A549 (cell line): ENCODE measurements at regions not wholly inside any gene's neighbourhood (a gene's known extent, or its start where the extent isn't known, plus 50 kb on each side); places are given as distances from the start of the nearest gene placed in this dataset.

Experiments used
- CEBPB ChIP-seq, 2 experiments: fragments of >200 bp in 1 of 2; sonication (Bioruptor Twin) in 1 of 2; formaldehyde crosslinking in 1 of 2; IDR thresholded peaks; 2 replicates each; pipeline ENCODE4 v1.6.1; 2012 to 2016
- CHD2 ChIP-seq: fragments of 150-350 bp; IDR thresholded peaks from 2 replicates; pipeline ENCODE4 v1.6.1; 2014; ENCODE audit warnings: low read length; ENCODE audit not compliant: partially characterized antibody
- EP300 ChIP-seq, 2 experiments: fragments of >200 bp; sonication (Bioruptor Twin); formaldehyde crosslinking; IDR thresholded peaks; 2 replicates in 1 of 2; 3 replicates in 1 of 2; pipeline ENCODE4 v1.6.1; 2016 to 2017
- GATA3 ChIP-seq: IDR thresholded peaks from 2 replicates; pipeline ENCODE4 v1.6.1; 2012; ENCODE audit warnings: borderline replicate concordance
- HOXA7 ChIP-seq: fragments of 250-450 bp; sonication (Bioruptor Pico); IDR thresholded peaks from 2 replicates; pipeline ENCODE4 v1.5.0; 2020; ENCODE audit warnings: mild to moderate bottlenecking, moderate library complexity
- JUN ChIP-seq, 2 experiments: fragments of >200 bp; sonication (Bioruptor Twin); formaldehyde crosslinking; IDR thresholded peaks; 2 replicates in 1 of 2; 3 replicates in 1 of 2; pipeline ENCODE4 v1.6.1; 2016 to 2017
- NR3C1 ChIP-seq: fragments of >200 bp; sonication (Bioruptor Twin); formaldehyde crosslinking; IDR thresholded peaks from 3 replicates; pipeline ENCODE4 v1.6.1; 2017
- POLR2A ChIP-seq: IDR thresholded peaks from 2 replicates; pipeline ENCODE4 v1.6.1; 2012; ENCODE audit warnings: mild to moderate bottlenecking, low read length
- RAD21 ChIP-seq, 2 experiments: fragments of >200 bp in 1 of 2; sonication (Bioruptor Twin) in 1 of 2; formaldehyde crosslinking in 1 of 2; IDR thresholded peaks in 1 of 2; conservative IDR thresholded peaks in 1 of 2; 2 replicates in 1 of 2; 3 replicates in 1 of 2; pipeline ENCODE4 v1.6.1; 2012 to 2018; ENCODE audit warnings: inconsistent platforms in 1 of 2
- TF ChIP-seq, protein P1 (sequence below): fragments of >200 bp; sonication (Bioruptor Twin); formaldehyde crosslinking; IDR thresholded peaks from 3 replicates; pipeline ENCODE4 v1.5.1; 2016
- TF ChIP-seq, protein P2 (sequence below): IDR thresholded peaks from 2 replicates; pipeline ENCODE4 v1.6.1; 2012
- TF ChIP-seq, protein P3 (sequence below): fragments of >200 bp; sonication (Bioruptor Twin); formaldehyde crosslinking; IDR thresholded peaks from 2 replicates; pipeline ENCODE4 v1.6.1; 2016

DNA sequence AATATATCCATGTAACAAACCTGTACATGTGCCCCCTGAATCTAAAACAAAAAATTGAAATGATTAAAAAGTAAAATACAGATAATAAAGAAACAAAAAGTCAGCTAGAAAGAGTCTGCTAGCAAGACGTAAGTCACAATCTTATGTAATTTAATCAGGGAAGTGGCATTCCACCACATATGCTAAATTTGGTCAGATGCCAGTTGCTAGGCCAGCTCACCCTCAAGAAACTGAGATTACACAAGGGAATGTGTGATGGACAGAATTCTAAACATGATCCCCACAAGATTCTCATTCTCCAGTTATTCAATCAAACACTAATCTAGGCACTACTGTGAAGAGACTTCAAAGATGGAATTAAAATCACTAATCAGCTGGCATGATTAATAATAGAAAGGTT lies 689.3 kb downstream of the CENPC start:
- TF ChIP-seq NR3C1 (no peak), EP300 (IDR thresholded peaks at IDR 0.05) (no peak), CEBPB (IDR thresholded peaks at IDR 0.05) (no peak), POLR2A (no peak), HOXA7 (CRISPR knock-in tag) (no peak), CHD2 (no peak), JUN (IDR thresholded peaks at IDR 0.05) (no peak), GATA3 (no peak), RAD21 (conservative IDR thresholded peaks at IDR 0.05 in 1 of 2, IDR thresholded peaks at IDR 0.05 in 1 of 2) (no peak)
- TF ChIP-seq, protein P1, sequence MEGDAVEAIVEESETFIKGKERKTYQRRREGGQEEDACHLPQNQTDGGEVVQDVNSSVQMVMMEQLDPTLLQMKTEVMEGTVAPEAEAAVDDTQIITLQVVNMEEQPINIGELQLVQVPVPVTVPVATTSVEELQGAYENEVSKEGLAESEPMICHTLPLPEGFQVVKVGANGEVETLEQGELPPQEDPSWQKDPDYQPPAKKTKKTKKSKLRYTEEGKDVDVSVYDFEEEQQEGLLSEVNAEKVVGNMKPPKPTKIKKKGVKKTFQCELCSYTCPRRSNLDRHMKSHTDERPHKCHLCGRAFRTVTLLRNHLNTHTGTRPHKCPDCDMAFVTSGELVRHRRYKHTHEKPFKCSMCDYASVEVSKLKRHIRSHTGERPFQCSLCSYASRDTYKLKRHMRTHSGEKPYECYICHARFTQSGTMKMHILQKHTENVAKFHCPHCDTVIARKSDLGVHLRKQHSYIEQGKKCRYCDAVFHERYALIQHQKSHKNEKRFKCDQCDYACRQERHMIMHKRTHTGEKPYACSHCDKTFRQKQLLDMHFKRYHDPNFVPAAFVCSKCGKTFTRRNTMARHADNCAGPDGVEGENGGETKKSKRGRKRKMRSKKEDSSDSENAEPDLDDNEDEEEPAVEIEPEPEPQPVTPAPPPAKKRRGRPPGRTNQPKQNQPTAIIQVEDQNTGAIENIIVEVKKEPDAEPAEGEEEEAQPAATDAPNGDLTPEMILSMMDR, result no peak
- TF ChIP-seq, protein P2, sequence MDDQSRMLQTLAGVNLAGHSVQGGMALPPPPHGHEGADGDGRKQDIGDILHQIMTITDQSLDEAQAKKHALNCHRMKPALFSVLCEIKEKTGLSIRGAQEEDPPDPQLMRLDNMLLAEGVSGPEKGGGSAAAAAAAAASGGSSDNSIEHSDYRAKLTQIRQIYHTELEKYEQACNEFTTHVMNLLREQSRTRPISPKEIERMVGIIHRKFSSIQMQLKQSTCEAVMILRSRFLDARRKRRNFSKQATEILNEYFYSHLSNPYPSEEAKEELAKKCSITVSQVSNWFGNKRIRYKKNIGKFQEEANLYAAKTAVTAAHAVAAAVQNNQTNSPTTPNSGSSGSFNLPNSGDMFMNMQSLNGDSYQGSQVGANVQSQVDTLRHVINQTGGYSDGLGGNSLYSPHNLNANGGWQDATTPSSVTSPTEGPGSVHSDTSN, result no peak
- TF ChIP-seq, protein P3, sequence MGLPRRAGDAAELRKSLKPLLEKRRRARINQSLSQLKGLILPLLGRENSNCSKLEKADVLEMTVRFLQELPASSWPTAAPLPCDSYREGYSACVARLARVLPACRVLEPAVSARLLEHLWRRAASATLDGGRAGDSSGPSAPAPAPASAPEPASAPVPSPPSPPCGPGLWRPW, result no peak
